OCI-LY3 (cell line): ENCODE measurements at regions not wholly inside any gene's neighbourhood (a gene's known extent, or its start where the extent isn't known, plus 50 kb on each side); places are given as distances from the start of the nearest gene placed in this dataset.

Experiments
- H2AFZ ChIP-seq: fragments of 200-600, 300-600 bp; shearing (Covaris generic); 2 replicates; pipeline ENCODE4 v1.6.0; 2014; ENCODE audit warnings: antibody characterized with exemption, low read depth, low read length
- H3K27ac ChIP-seq: fragments of 200-600, 300-600 bp; sonication (generic); 2 replicates; pipeline ENCODE4 v1.5.1; 2014; ENCODE audit warnings: mild to moderate bottlenecking, low read length, moderate library complexity, mixed read lengths
- H3K27me3 ChIP-seq: fragments of 200-600, 300-600 bp; sonication (generic); 2 replicates; pipeline ENCODE4 v1.6.1; 2014; ENCODE audit warnings: low read depth, low read length, mixed read lengths
- H3K36me3 ChIP-seq: fragments of 200-600, 300-600 bp; sonication (generic); replicated peaks from 2 replicates; pipeline ENCODE3; 2014; ENCODE audit warnings: low read depth, low read length, mixed read lengths
- H3K4me1 ChIP-seq: fragments of 300-600, 200-600 bp; sonication (generic); 2 replicates; pipeline ENCODE4 v1.6.1; 2014; ENCODE audit warnings: low read length, mixed read lengths
- H3K4me2 ChIP-seq: fragments of 200-600, 300-600 bp; sonication (generic); 2 replicates; pipeline ENCODE4 v1.6.1; 2014; ENCODE audit warnings: low read length, mixed read lengths
- H3K4me3 ChIP-seq: fragments of 300-600, 200-600 bp; sonication (generic); 2 replicates; pipeline ENCODE4 v1.5.1; 2014; ENCODE audit warnings: antibody characterized with exemption, mild to moderate bottlenecking, low read length, moderate library complexity
- H3K79me2 ChIP-seq: fragments of 300-600, 200-600 bp; shearing (Covaris generic); 2 replicates; pipeline ENCODE4 v1.6.1; 2014; ENCODE audit warnings: mild to moderate bottlenecking, low read length, mixed read lengths
- H3K9ac ChIP-seq: fragments of 300-600, 200-600 bp; shearing (Covaris generic); 2 replicates; pipeline ENCODE4 v1.6.0; 2014; ENCODE audit warnings: mild to moderate bottlenecking, low read length, moderate library complexity
- H3K9me3 ChIP-seq: fragments of 200-600, 300-600 bp; shearing (Covaris generic); 2 replicates; pipeline ENCODE4 v1.6.1; 2014; ENCODE audit warnings: low read length, mixed read lengths; ENCODE audit not compliant: insufficient read depth
- H4K20me1 ChIP-seq: fragments of 200-600, 300-600 bp; sonication (generic); 2 replicates; pipeline ENCODE4 v1.6.1; 2016; ENCODE audit warnings: low read length, mixed read lengths; ENCODE audit not compliant: insufficient read depth
- EZH2phosphoT487 ChIP-seq: fragments of 200-600 bp; shearing (Covaris generic); IDR thresholded peaks from 2 replicates; pipeline ENCODE4 v1.6.1; 2018; ENCODE audit warnings: antibody characterized with exemption, mixed run types, low read depth
- TF ChIP-seq, protein P1 (sequence below): fragments of 200-600, 300-600 bp; sonication (generic); IDR thresholded peaks from 2 replicates; pipeline ENCODE4 v1.5.1; 2014; ENCODE audit warnings: antibody characterized with exemption, low read length, low read depth

DNA sequence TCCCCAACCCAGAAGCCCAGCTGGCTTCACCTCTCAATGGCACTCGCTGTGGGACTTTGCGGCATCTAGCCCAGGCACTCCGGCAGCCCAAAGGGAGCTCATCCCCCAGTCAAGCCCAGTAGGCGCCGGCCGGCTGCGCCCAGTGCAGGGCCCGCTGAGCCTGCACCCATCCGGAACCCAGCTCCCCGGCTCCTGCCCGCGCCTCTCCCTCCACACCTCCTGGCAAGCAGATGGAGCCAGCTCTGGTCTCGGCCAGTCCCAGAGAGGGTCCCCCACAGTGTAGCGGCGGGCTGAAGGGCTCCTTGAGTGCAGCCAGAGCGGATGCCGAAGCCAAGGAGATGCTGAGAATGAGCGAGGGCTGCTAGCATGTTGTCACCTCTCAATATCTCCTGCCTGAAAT, 116.8 kb upstream of the UGT8 start:
- Histone ChIP-seq H4K20me1 (no peaks in the 10 kb centered on the region), H3K27ac (no peak overlapping the region), H3K9me3 (no peaks in the 10 kb centered on the region), H3K9ac (no peak overlapping the region), H3K4me2 (no peak overlapping the region), H3K79me2 (no peaks in the 10 kb centered on the region), H3K4me3 (no peak overlapping the region), H3K4me1 (0 out of 2 replicates have a peak, but pooled peaks cover under 1% of the 10 kb centered on the region), H3K27me3 (no peaks in the 10 kb centered on the region), H3K36me3 (no peaks in the 10 kb centered on the region), H2AFZ (no peak overlapping the region)
- TF ChIP-seq, protein P1, sequence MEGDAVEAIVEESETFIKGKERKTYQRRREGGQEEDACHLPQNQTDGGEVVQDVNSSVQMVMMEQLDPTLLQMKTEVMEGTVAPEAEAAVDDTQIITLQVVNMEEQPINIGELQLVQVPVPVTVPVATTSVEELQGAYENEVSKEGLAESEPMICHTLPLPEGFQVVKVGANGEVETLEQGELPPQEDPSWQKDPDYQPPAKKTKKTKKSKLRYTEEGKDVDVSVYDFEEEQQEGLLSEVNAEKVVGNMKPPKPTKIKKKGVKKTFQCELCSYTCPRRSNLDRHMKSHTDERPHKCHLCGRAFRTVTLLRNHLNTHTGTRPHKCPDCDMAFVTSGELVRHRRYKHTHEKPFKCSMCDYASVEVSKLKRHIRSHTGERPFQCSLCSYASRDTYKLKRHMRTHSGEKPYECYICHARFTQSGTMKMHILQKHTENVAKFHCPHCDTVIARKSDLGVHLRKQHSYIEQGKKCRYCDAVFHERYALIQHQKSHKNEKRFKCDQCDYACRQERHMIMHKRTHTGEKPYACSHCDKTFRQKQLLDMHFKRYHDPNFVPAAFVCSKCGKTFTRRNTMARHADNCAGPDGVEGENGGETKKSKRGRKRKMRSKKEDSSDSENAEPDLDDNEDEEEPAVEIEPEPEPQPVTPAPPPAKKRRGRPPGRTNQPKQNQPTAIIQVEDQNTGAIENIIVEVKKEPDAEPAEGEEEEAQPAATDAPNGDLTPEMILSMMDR: no peak
- no peak for TF ChIP-seq EZH2phosphoT487

DNA sequence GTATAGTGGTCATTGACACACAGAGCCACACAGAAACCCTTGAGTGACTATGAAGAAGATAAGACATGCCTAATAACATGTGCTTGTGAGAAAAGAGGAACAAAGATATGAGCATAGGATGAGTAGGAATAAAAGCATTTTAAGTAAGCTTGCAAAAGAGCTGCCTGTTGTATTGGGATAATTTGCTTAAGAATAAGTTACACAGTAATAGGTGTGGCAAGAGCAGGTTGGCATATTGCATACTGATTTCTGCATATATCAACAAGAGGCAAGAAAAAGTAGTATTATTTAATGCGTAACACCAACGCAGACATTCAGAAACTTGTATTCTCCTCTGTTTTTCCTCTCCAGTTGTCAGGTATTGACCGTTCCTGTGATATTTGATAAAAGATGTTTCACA, 111.5 kb upstream of the UGT8 start:
- Histone ChIP-seq H3K9me3 (no peaks in the 10 kb centered on the region), H3K27ac (no peak overlapping the region), H3K27me3 (no peaks in the 10 kb centered on the region), H3K4me3 (no peak overlapping the region), H3K4me1 (0 out of 2 replicates have a peak, but pooled peaks cover 3% of the 10 kb centered on the region), H4K20me1 (no peaks in the 10 kb centered on the region), H3K9ac (no peak overlapping the region), H3K79me2 (no peaks in the 10 kb centered on the region), H3K4me2 (no peak overlapping the region), H3K36me3 (no peaks in the 10 kb centered on the region), H2AFZ (no peak overlapping the region)
- TF ChIP-seq EZH2phosphoT487: no peak

GRCh38 chr4:114488301-114488982, 110.2 kb upstream of the UGT8 start:
- TF ChIP-seq EZH2phosphoT487: no peak
- TF ChIP-seq, protein P1: no peak

GRCh38 chr4:114494246-114494803, 104.3 kb upstream of the UGT8 start:
- TF ChIP-seq, protein P1: no peak
- no peak for TF ChIP-seq EZH2phosphoT487
- Histone ChIP-seq H3K9ac (no peak overlapping the region), H4K20me1 (no peaks in the 10 kb centered on the region), H3K79me2 (no peaks in the 10 kb centered on the region), H3K9me3 (no peaks in the 10 kb centered on the region), H3K36me3 (no peaks in the 10 kb centered on the region), H3K27ac (no peak overlapping the region), H3K4me2 (no peak overlapping the region), H3K4me3 (no peak overlapping the region), H2AFZ (no peak overlapping the region), H3K4me1 (no peaks in the 10 kb centered on the region), H3K27me3 (no peaks in the 10 kb centered on the region)

More at GRCh38 chr4:114488301-114488982, 110.2 kb upstream of the UGT8 start:
- no peaks in the 10 kb centered on the region for H3K36me3 ChIP-seq
- H3K27me3 ChIP-seq: no peaks in the 10 kb centered on the region
- H3K4me3 ChIP-seq: no peak overlapping the region
- H3K79me2 ChIP-seq: no peaks in the 10 kb centered on the region
- H3K9me3 ChIP-seq: no peaks in the 10 kb centered on the region
- H4K20me1 ChIP-seq: no peaks in the 10 kb centered on the region
- H2AFZ ChIP-seq: no peak overlapping the region
- H3K4me2 ChIP-seq: no peak overlapping the region
- no peak overlapping the region for H3K9ac ChIP-seq
- 0 out of 2 replicates have a peak, but pooled peaks cover 3% of the 10 kb centered on the region for H3K4me1 ChIP-seq
- H3K27ac ChIP-seq: no peak overlapping the region
